ENCODE measurements at regions not wholly inside any gene's neighbourhood (a gene's known extent, or its start where the extent isn't known, plus 50 kb on each side); places are given as distances from the start of the nearest gene placed in this dataset.

DNA sequence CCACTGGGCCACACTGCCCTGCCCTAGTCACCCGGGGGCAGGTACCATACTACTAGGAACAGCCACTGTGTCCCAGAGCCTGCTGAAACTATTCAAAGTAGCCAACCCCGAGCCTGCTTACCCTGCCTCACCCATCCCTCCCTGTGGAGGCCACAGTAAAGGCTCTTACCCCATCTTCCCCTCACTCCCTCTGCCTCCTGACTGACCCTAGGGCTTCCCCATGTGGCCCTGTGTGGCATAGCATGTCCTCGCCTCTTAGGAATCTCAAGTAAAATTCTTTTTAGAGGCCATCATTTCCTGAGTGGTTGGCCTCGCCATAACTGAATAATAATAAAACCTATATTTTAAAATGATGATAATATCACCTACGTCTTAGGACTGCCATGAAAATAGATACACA lies 112.2 kb upstream of the SLC6A11 start:
- DNase-seq (ENCODE audit: low spot score): peak; percentile 39
- no peaks in the 10 kb centered on the region for H3K9me3 ChIP-seq (replicated peaks in 1 of 2; ENCODE audit: control insufficient read depth in 2 of 2, insufficient read depth in 1 of 2, low read depth in 1 of 2, low read length in 2 of 2)
- H3K27me3 ChIP-seq (ENCODE audit: control insufficient read depth in 3 of 3, insufficient read depth in 3 of 3, low read depth in 1 of 3, low read length in 3 of 3): peaks cover 7 to 45% (median 29%) of the 10 kb centered on the region in 3 experiments

GRCh38 chr3:10706156-10706739 lies 109.8 kb upstream of the SLC6A11 start:
- no peak overlapping the region for H3K9ac ChIP-seq (ENCODE audit: low read depth, low read length, poor library complexity)
- no peak overlapping the region for H2BK5ac ChIP-seq (ENCODE audit: low read length)
- H2BK12ac ChIP-seq (ENCODE audit: low read length): no peak overlapping the region
- H3K18ac ChIP-seq (ENCODE audit: low read length): no peak overlapping the region
- H4K91ac ChIP-seq (ENCODE audit: low read depth, low read length, poor library complexity): no peak overlapping the region
- no peak overlapping the region for H3K4me3 ChIP-seq (ENCODE audit: low read length in 2 of 2)
- H2AK5ac ChIP-seq (ENCODE audit: low read depth, low read length): no peak overlapping the region
- WGBS, 2 donors (ENCODE audit: extremely low coverage in 2 of 2, insufficient read length in 2 of 2, insufficient replicate concordance in 1 of 2): no CpG with 5 or more reads among the region's 5 CpGs
- H4K8ac ChIP-seq (ENCODE audit: low read depth, low read length): no peak overlapping the region
- DNase-seq (ENCODE audit: low spot score): no peak
- no peaks in the 10 kb centered on the region for H3K9me3 ChIP-seq (replicated peaks in 1 of 2; ENCODE audit: control insufficient read depth in 2 of 2, insufficient read depth in 1 of 2, low read depth in 1 of 2, low read length in 2 of 2)
- no peaks in the 10 kb centered on the region for H3K79me1 ChIP-seq (ENCODE audit: low read depth, low read length)
- no peak overlapping the region for H2BK15ac ChIP-seq (ENCODE audit: low read length)
- H3K27ac ChIP-seq (replicated peaks; ENCODE audit: low read length): no peak overlapping the region
- no peak overlapping the region for H3K23ac ChIP-seq (ENCODE audit: low read depth, low read length, poor library complexity)
- H2AFZ ChIP-seq (ENCODE audit: low read length): no peak overlapping the region
- no peak overlapping the region for H3K14ac ChIP-seq (ENCODE audit: low read length)
- H3K27me3 ChIP-seq (ENCODE audit: control insufficient read depth in 3 of 3, insufficient read depth in 3 of 3, low read depth in 1 of 3, low read length in 3 of 3): peaks cover 7 to 67% (median 35%) of the 10 kb centered on the region in 3 experiments
- no peak overlapping the region for H3K4ac ChIP-seq (ENCODE audit: low read length)
- H2BK120ac ChIP-seq (ENCODE audit: low read depth, low read length): no peak overlapping the region
- peaks cover 0 to 8% of the 10 kb centered on the region in 2 donors for H3K4me1 ChIP-seq (ENCODE audit: control insufficient read depth in 2 of 2, insufficient read depth in 1 of 2, low read depth in 1 of 2, low read length in 2 of 2)
- H3K4me2 ChIP-seq (ENCODE audit: insufficient read depth, low read length, poor library complexity, severe bottlenecking): no peak overlapping the region
- H3K36me3 ChIP-seq (replicated peaks in 1 of 2; ENCODE audit: control insufficient read depth in 2 of 2, insufficient read depth in 2 of 2, low read length in 2 of 2): no peaks in the 10 kb centered on the region

More for the DNA sequence above, 112.2 kb upstream of the SLC6A11 start:
- no peak overlapping the region for H2AK5ac ChIP-seq (ENCODE audit: low read depth, low read length)
- peak overlapping the region in 1 of 2 donors; percentile 3 for H3K4me3 ChIP-seq (ENCODE audit: low read length in 2 of 2)
- H4K91ac ChIP-seq (ENCODE audit: low read depth, low read length, poor library complexity): no peak overlapping the region
- no peak overlapping the region for H3K4ac ChIP-seq (ENCODE audit: low read length)
- H3K36me3 ChIP-seq (replicated peaks in 1 of 2; ENCODE audit: control insufficient read depth in 2 of 2, insufficient read depth in 2 of 2, low read length in 2 of 2): no peaks in the 10 kb centered on the region
- WGBS, 2 donors (ENCODE audit: extremely low coverage in 2 of 2, insufficient read length in 2 of 2, insufficient replicate concordance in 1 of 2): no CpG with 5 or more reads among the region's 5 CpGs
- H3K79me1 ChIP-seq (ENCODE audit: low read depth, low read length): no peaks in the 10 kb centered on the region
- no peak overlapping the region for H2BK15ac ChIP-seq (ENCODE audit: low read length)
- H4K8ac ChIP-seq (ENCODE audit: low read depth, low read length): no peak overlapping the region
- no peak overlapping the region for H2AFZ ChIP-seq (ENCODE audit: low read length)
- H3K23ac ChIP-seq (ENCODE audit: low read depth, low read length, poor library complexity): no peak overlapping the region
- no peak overlapping the region for H2BK12ac ChIP-seq (ENCODE audit: low read length)
- H3K18ac ChIP-seq (ENCODE audit: low read length): no peak overlapping the region
- H3K27ac ChIP-seq (replicated peaks; ENCODE audit: low read length): no peak overlapping the region
- H3K4me1 ChIP-seq (ENCODE audit: control insufficient read depth in 2 of 2, insufficient read depth in 1 of 2, low read depth in 1 of 2, low read length in 2 of 2): peaks cover 0 to 8% of the 10 kb centered on the region in 2 donors
- H2BK120ac ChIP-seq (ENCODE audit: low read depth, low read length): no peak overlapping the region
- H3K9ac ChIP-seq (ENCODE audit: low read depth, low read length, poor library complexity): no peak overlapping the region
- no peak overlapping the region for H2BK5ac ChIP-seq (ENCODE audit: low read length)
- no peak overlapping the region for H3K4me2 ChIP-seq (ENCODE audit: insufficient read depth, low read length, poor library complexity, severe bottlenecking)
- no peak overlapping the region for H3K14ac ChIP-seq (ENCODE audit: low read length)

DNA sequence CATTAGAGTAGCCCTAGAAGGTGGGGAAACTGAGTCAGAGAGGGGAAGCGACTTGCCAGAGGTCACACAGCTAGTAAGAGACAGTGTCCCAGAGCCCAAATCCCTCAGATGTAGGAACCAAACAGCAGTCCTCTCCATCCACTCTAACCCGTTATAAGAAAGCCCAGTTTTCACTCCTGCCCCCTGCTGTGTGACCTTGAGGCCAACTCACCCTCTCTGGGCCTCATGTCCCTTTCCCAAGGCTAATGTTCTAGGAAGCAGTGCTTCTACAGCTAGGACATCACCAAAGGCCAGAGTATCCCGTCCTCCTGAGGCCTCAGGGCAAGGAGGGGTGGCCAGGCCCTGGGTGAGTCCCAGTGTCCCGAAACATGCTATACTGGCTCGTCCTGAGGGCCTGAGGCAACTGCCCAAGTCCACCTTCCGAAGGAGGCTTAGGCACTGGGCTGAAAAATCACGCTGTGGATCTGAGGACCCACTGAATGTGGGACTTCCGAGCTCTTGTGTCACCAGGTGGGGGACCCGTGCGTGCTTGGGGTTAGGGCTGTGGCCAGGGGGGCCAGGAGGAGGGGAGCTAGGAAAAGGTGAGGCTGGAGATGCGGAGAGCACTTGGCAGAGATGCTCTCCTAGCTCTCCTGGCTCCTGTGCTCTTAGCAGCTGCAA lies 109.2 kb upstream of the SLC6A11 start:
- Histone ChIP-seq H3K27me3 (ENCODE audit: control insufficient read depth in 3 of 3, insufficient read depth in 3 of 3, low read depth in 1 of 3, low read length in 3 of 3) (peaks cover 7 to 72% (median 35%) of the 10 kb centered on the region in 3 experiments), H3K18ac (ENCODE audit: low read length) (peak overlapping the region; percentile 31), H3K23ac (ENCODE audit: low read depth, low read length, poor library complexity) (peak overlapping the region; percentile 92), H4K8ac (ENCODE audit: low read depth, low read length) (no peak overlapping the region), H3K4me2 (ENCODE audit: insufficient read depth, low read length, poor library complexity, severe bottlenecking) (peak overlapping the region; percentile 90), H3K4ac (ENCODE audit: low read length) (no peak overlapping the region), H3K9ac (ENCODE audit: low read depth, low read length, poor library complexity) (peak overlapping the region; percentile 10), H3K36me3 (replicated peaks in 1 of 2; ENCODE audit: control insufficient read depth in 2 of 2, insufficient read depth in 2 of 2, low read length in 2 of 2) (no peaks in the 10 kb centered on the region), H2BK120ac (ENCODE audit: low read depth, low read length) (no peak overlapping the region), H3K4me1 (ENCODE audit: control insufficient read depth in 2 of 2, insufficient read depth in 1 of 2, low read depth in 1 of 2, low read length in 2 of 2) (peaks cover 0 to 8% of the 10 kb centered on the region in 2 donors), H3K79me1 (ENCODE audit: low read depth, low read length) (no peaks in the 10 kb centered on the region), H2AFZ (ENCODE audit: low read length) (peak overlapping the region; percentile 80), H2BK15ac (ENCODE audit: low read length) (peak overlapping the region; percentile 20), H2AK5ac (ENCODE audit: low read depth, low read length) (peak overlapping the region; percentile 62), H2BK12ac (ENCODE audit: low read length) (no peak overlapping the region), H3K4me3 (ENCODE audit: low read length in 2 of 2) (peak overlapping the region in 1 of 2 donors; percentile 26), H3K27ac (replicated peaks; ENCODE audit: low read length) (no peak overlapping the region), H4K91ac (ENCODE audit: low read depth, low read length, poor library complexity) (no peak overlapping the region), H2BK5ac (ENCODE audit: low read length) (peak overlapping the region; percentile 19), H3K14ac (ENCODE audit: low read length) (peak overlapping the region; percentile 78), H3K9me3 (replicated peaks in 1 of 2; ENCODE audit: control insufficient read depth in 2 of 2, insufficient read depth in 1 of 2, low read depth in 1 of 2, low read length in 2 of 2) (no peaks in the 10 kb centered on the region)
- no peak for DNase-seq (ENCODE audit: low spot score)
- no CpG with 5 or more reads among the region's 11 CpGs for WGBS, 2 donors (ENCODE audit: extremely low coverage in 2 of 2, insufficient read length in 2 of 2, insufficient replicate concordance in 1 of 2)

GRCh38 chr3:10707400-10708215 lies 108.4 kb upstream of the SLC6A11 start:
- H4K91ac ChIP-seq (ENCODE audit: low read depth, low read length, poor library complexity): no peak overlapping the region
- H3K79me1 ChIP-seq (ENCODE audit: low read depth, low read length): no peaks in the 10 kb centered on the region
- peak overlapping the region; percentile 49 for H3K18ac ChIP-seq (ENCODE audit: low read length)
- no peak overlapping the region for H3K4ac ChIP-seq (ENCODE audit: low read length)
- H3K4me1 ChIP-seq (ENCODE audit: control insufficient read depth in 2 of 2, insufficient read depth in 1 of 2, low read depth in 1 of 2, low read length in 2 of 2): peaks cover 0 to 7% of the 10 kb centered on the region in 2 donors
- peak; percentile 30 for DNase-seq (ENCODE audit: low spot score)
- H3K9me3 ChIP-seq (replicated peaks in 1 of 2; ENCODE audit: control insufficient read depth in 2 of 2, insufficient read depth in 1 of 2, low read depth in 1 of 2, low read length in 2 of 2): no peaks in the 10 kb centered on the region
- H2AFZ ChIP-seq (ENCODE audit: low read length): peak overlapping the region; percentile 80
- H2AK5ac ChIP-seq (ENCODE audit: low read depth, low read length): peak overlapping the region; percentile 62
- H4K8ac ChIP-seq (ENCODE audit: low read depth, low read length): no peak overlapping the region
- no CpG with 5 or more reads among the region's 93 CpGs for WGBS, 2 donors (ENCODE audit: extremely low coverage in 2 of 2, insufficient read length in 2 of 2, insufficient replicate concordance in 1 of 2)
- peak overlapping the region; percentile 20 for H2BK15ac ChIP-seq (ENCODE audit: low read length)
- peak overlapping the region; percentile 90 for H3K4me2 ChIP-seq (ENCODE audit: insufficient read depth, low read length, poor library complexity, severe bottlenecking)
- H3K9ac ChIP-seq (ENCODE audit: low read depth, low read length, poor library complexity): no peak overlapping the region
- H2BK5ac ChIP-seq (ENCODE audit: low read length): peak overlapping the region; percentile 19
- H2BK120ac ChIP-seq (ENCODE audit: low read depth, low read length): no peak overlapping the region
- peak overlapping the region in 1 of 2 donors; percentile 75 for H3K4me3 ChIP-seq (ENCODE audit: low read length in 2 of 2)
- H3K27ac ChIP-seq (replicated peaks; ENCODE audit: low read length): no peak overlapping the region
- peak overlapping the region; percentile 78 for H3K14ac ChIP-seq (ENCODE audit: low read length)
- H2BK12ac ChIP-seq (ENCODE audit: low read length): no peak overlapping the region
- peaks cover 7 to 75% (median 35%) of the 10 kb centered on the region in 3 experiments for H3K27me3 ChIP-seq (ENCODE audit: control insufficient read depth in 3 of 3, insufficient read depth in 3 of 3, low read depth in 1 of 3, low read length in 3 of 3)
- H3K36me3 ChIP-seq (replicated peaks in 1 of 2; ENCODE audit: control insufficient read depth in 2 of 2, insufficient read depth in 2 of 2, low read length in 2 of 2): no peaks in the 10 kb centered on the region
- H3K23ac ChIP-seq (ENCODE audit: low read depth, low read length, poor library complexity): peak overlapping the region; percentile 92
